Breast epithelium (tissue), 4 donors: ENCODE measurements at regions not wholly inside any gene's neighbourhood (a gene's known extent, or its start where the extent isn't known, plus 50 kb on each side); places are given as distances from the start of the nearest gene placed in this dataset.

Experiments used
- DNase-seq, 2 donors: peaks; one replicate each; pipeline ENCODE4 v3.0.0-alpha.2; 2019; ENCODE audit warnings: low spot score in 2 of 2
- H3K27ac ChIP-seq, 2 donors: fragments of 200-600 bp; sonication (generic) in 1 of 2; one replicate each; pipeline ENCODE4 v1.5.1; 2016 to 2019; ENCODE audit warnings: mild to moderate bottlenecking in 1 of 2
- H3K27me3 ChIP-seq, 2 donors: fragments of 200-600 bp; sonication (generic) in 1 of 2; one replicate each; pipeline versions ENCODE4 v1.5.1 to v1.6.0; 2017 to 2019; ENCODE audit warnings: control low read depth in 1 of 2, mild to moderate bottlenecking in 1 of 2
- H3K36me3 ChIP-seq: fragments of 200-600 bp; one replicate; pipeline ENCODE4 v1.5.1; 2019
- H3K4me1 ChIP-seq, 2 donors: fragments of 200-600 bp; sonication (generic); one replicate each; pipeline ENCODE4 v1.5.1; 2016 to 2019; ENCODE audit warnings: control low read depth in 1 of 2
- H3K4me3 ChIP-seq, 3 donors: fragments of 200-600 bp; sonication (generic); 1 replicate in 2 of 3; 2 replicates in 1 of 3; pipeline ENCODE4 v1.5.1; 2016 to 2019; ENCODE audit warnings: mild to moderate bottlenecking in 3 of 3, moderate library complexity in 2 of 3
- H3K9me3 ChIP-seq, 2 donors: fragments of 200-600 bp; sonication (generic) in 1 of 2; one replicate each; pipeline ENCODE4 v1.5.1; 2016 to 2019; ENCODE audit warnings: control low read depth in 1 of 2
- POLR2A ChIP-seq: fragments of 450-650 bp; IDR thresholded peaks from one replicate; pipeline ENCODE4 v1.6.1; 2016; ENCODE audit warnings: antibody characterized with exemption, mild to moderate bottlenecking, moderate library complexity
- POLR2AphosphoS5 ChIP-seq, 3 donors: sonication (generic); formaldehyde crosslinking; IDR thresholded peaks; one replicate each; pipeline ENCODE4 v1.6.1; 2017; ENCODE audit warnings: antibody characterized with exemption in 3 of 3
- intact Hi-C: fragments of 100-400 bp; cut with DNase I; formaldehyde crosslinking; loops from one replicate; pipeline ENCODE4 v1.15.1; 2023; ENCODE audit warnings: low total_unique reads
- TF ChIP-seq, protein P1 (sequence below), 3 donors: fragments of 450-650 bp; IDR thresholded peaks; one replicate each; pipeline ENCODE4 v1.5.1; 2016 to 2017; ENCODE audit warnings: antibody characterized with exemption in 3 of 3, mild to moderate bottlenecking in 3 of 3, moderate library complexity in 3 of 3

DNA sequence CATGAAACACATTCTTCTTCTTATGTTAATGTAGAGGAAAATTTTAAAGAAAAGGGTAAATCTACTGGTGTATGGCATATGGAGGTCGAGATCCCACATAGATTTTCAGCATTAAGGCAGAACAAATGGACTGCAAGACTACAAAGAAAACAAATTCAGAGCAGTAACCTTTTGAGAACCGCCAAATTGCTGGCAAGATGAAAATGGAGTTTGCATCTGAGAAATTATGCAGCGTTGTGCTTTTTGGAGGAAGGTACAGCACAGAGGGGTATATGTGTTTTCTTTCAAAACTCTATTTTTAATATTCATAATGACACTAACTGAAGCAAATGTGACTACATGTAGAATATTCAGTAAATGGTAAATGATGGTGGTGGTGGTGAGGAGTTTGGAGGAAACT lies 59.0 kb upstream of the PARD3B start:
- no peaks in the 10 kb centered on the region for H3K9me3 ChIP-seq
- no peak overlapping the region for H3K27ac ChIP-seq
- TF ChIP-seq, protein P1, sequence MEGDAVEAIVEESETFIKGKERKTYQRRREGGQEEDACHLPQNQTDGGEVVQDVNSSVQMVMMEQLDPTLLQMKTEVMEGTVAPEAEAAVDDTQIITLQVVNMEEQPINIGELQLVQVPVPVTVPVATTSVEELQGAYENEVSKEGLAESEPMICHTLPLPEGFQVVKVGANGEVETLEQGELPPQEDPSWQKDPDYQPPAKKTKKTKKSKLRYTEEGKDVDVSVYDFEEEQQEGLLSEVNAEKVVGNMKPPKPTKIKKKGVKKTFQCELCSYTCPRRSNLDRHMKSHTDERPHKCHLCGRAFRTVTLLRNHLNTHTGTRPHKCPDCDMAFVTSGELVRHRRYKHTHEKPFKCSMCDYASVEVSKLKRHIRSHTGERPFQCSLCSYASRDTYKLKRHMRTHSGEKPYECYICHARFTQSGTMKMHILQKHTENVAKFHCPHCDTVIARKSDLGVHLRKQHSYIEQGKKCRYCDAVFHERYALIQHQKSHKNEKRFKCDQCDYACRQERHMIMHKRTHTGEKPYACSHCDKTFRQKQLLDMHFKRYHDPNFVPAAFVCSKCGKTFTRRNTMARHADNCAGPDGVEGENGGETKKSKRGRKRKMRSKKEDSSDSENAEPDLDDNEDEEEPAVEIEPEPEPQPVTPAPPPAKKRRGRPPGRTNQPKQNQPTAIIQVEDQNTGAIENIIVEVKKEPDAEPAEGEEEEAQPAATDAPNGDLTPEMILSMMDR (IDR thresholded peaks at IDR 0.05), result no peak
- TF ChIP-seq POLR2AphosphoS5 (IDR thresholded peaks at IDR 0.05) (no peak), POLR2A (no peak)
- H3K36me3 ChIP-seq, result no peaks in the 10 kb centered on the region
- H3K4me3 ChIP-seq, result no peak overlapping the region
- intact Hi-C loops, result no loop called here
- DNase-seq, result no peak
- no peaks in the 10 kb centered on the region for H3K4me1 ChIP-seq
- H3K27me3 ChIP-seq, result no peaks in the 10 kb centered on the region

DNA sequence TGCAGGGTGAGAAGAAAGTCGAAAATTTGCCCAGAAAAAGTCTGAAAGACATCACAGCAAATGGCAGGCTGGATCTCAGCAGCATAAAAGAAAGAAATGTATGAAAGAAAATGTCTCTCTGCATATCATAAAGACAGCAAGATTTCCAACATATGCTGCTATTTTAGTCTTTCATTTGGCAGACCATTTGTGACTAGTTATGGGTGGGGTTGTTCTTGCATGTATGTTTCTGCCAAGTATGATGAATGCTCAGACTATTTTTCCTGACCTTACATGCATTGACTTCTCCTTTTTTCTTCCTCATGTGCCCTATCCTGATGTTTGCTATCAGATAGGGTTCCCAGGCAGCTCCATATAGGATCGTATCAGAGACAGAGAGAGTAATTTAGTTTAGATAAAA lies 58.5 kb upstream of the PARD3B start:
- no peaks in the 10 kb centered on the region for H3K27me3 ChIP-seq

DNA sequence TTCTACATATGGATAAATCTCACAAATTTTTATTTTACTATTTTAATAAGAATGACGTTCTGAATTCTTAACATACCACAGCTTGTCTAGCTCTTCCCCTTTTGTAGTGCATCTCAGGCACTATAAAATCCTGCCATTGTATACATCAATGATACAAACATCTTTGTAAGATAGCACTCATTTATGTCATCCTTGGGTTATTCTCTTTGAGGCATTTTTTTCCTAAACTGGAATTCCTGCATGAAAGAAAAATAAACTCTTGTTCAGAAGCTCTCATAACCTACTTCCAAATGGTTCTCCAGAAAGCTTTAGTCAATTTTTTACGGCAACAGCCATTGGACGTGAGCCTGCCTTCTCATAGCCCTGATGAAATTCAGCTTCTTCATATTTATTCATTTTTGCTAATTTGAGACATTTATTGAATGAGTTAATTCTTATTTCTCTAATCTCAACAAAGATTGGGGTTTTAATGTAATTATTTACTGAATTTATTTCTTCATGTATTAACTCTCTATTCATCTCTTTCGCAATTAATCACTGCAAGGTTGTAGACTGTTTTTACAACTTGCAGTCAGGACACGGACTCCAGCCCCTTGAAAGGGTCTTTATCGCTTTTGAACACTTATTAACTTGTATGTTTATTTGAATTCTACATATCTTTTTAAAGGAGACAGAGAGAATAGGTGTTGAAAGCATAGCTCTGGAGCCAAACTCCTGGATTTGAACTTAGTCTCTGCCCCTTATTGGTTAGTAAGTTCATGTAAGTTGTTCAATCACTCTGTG lies 57.6 kb upstream of the PARD3B start:
- no peak overlapping the region for H3K27ac ChIP-seq
- DNase-seq, result no peak
- TF ChIP-seq POLR2A (no peak), POLR2AphosphoS5 (IDR thresholded peaks at IDR 0.05) (no peak)
- no peaks in the 10 kb centered on the region for H3K27me3 ChIP-seq
- no peak overlapping the region for H3K4me3 ChIP-seq
- intact Hi-C loops, result no loop called here
- no peaks in the 10 kb centered on the region for H3K4me1 ChIP-seq
- H3K9me3 ChIP-seq, result no peaks in the 10 kb centered on the region
- no peaks in the 10 kb centered on the region for H3K36me3 ChIP-seq

More for the DNA sequence above, 58.5 kb upstream of the PARD3B start:
- no peak for DNase-seq
- Histone ChIP-seq H3K9me3 (no peaks in the 10 kb centered on the region), H3K4me3 (no peak overlapping the region), H3K4me1 (no peaks in the 10 kb centered on the region), H3K27ac (no peak overlapping the region), H3K36me3 (no peaks in the 10 kb centered on the region)
- intact Hi-C loops, result no loop called here
- TF ChIP-seq, protein P1 (IDR thresholded peaks at IDR 0.05), result no peak
- no peak for TF ChIP-seq POLR2AphosphoS5 (IDR thresholded peaks at IDR 0.05)
- TF ChIP-seq POLR2A, result no peak

DNA sequence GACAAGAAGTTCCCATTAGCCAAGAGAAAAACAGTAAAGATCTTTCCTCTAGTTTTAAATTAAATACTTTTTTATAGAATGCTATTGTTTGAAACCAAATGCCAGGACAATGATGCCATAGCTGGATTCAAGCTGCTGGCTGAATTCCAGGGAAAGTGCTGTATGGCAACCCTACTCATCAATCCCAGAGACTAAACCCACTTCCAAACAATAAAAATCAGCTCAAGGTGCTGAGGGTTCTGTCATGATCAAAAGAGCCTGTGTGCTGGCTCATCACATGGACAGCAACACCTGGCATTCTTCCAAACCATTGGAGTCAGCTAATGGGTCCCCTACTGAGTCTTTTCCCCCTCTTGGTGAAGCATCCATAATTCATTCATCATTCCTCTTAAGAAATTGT lies 53.7 kb upstream of the PARD3B start:
- intact Hi-C loops, result no loop called here
- H3K36me3 ChIP-seq, result no peaks in the 10 kb centered on the region
- TF ChIP-seq, protein P1 (IDR thresholded peaks at IDR 0.05), result no peak
- no peak for TF ChIP-seq POLR2A
- no peak for TF ChIP-seq POLR2AphosphoS5 (IDR thresholded peaks at IDR 0.05)

DNA sequence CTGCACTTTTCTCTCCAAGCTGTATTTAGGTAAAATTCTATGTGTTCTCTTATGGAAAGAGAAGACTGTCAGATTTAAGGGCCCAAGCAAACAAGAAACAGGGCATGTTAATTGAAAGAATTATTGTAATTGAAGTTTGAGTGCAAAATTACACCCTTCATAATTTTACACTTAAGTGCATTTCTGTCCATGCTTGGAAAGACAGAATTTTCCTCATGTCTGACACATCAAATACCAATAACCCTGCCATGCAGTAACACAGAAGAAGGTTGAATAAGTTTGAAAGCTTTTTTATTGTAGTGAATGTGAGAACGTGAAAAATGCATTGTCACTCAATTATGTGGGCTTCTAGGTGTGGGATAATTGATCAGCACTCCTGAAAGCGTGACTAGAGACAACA lies 52.9 kb upstream of the PARD3B start:
- H3K36me3 ChIP-seq, result no peaks in the 10 kb centered on the region
- TF ChIP-seq POLR2A (no peak), POLR2AphosphoS5 (IDR thresholded peaks at IDR 0.05) (no peak)
- TF ChIP-seq, protein P1 (IDR thresholded peaks at IDR 0.05), result no peak
- H3K27me3 ChIP-seq, result no peaks in the 10 kb centered on the region
- no peak for DNase-seq
- no peaks in the 10 kb centered on the region for H3K4me1 ChIP-seq
- H3K4me3 ChIP-seq, result no peak overlapping the region
- no peak overlapping the region for H3K27ac ChIP-seq
- intact Hi-C loops, result no loop called here
- H3K9me3 ChIP-seq, result no peaks in the 10 kb centered on the region

More for the DNA sequence above, 53.7 kb upstream of the PARD3B start:
- Histone ChIP-seq H3K9me3 (no peaks in the 10 kb centered on the region), H3K4me1 (no peaks in the 10 kb centered on the region), H3K27ac (no peak overlapping the region), H3K4me3 (no peak overlapping the region), H3K27me3 (no peaks in the 10 kb centered on the region)
- no peak for DNase-seq
